ENCODE measurements at regions not wholly inside any gene's neighbourhood (a gene's known extent, or its start where the extent isn't known, plus 50 kb on each side); places are given as distances from the start of the nearest gene placed in this dataset.

DNA sequence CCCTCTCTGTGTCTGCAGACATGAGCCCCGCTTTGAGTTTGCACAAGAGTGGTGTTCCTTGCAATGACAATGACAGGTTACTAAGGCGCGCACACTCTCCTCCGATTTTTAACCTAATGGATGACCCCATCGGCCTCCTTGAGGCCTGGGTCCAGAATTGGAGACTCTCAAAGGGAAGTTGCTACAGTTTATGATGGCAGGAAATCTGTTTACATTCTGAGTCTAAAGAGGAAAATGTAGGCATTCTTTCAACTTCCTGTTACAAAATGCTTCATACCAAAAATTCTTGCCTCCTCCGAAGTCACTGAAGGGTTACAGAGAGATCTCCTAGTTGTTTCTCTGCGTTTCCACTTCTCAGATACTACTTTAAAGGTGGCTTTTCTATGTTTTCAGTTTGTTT is 225.3 kb upstream of the AGAP1 start:
- CTCF ChIA-PET: no interaction called here
- TF ChIP-seq, protein P1, sequence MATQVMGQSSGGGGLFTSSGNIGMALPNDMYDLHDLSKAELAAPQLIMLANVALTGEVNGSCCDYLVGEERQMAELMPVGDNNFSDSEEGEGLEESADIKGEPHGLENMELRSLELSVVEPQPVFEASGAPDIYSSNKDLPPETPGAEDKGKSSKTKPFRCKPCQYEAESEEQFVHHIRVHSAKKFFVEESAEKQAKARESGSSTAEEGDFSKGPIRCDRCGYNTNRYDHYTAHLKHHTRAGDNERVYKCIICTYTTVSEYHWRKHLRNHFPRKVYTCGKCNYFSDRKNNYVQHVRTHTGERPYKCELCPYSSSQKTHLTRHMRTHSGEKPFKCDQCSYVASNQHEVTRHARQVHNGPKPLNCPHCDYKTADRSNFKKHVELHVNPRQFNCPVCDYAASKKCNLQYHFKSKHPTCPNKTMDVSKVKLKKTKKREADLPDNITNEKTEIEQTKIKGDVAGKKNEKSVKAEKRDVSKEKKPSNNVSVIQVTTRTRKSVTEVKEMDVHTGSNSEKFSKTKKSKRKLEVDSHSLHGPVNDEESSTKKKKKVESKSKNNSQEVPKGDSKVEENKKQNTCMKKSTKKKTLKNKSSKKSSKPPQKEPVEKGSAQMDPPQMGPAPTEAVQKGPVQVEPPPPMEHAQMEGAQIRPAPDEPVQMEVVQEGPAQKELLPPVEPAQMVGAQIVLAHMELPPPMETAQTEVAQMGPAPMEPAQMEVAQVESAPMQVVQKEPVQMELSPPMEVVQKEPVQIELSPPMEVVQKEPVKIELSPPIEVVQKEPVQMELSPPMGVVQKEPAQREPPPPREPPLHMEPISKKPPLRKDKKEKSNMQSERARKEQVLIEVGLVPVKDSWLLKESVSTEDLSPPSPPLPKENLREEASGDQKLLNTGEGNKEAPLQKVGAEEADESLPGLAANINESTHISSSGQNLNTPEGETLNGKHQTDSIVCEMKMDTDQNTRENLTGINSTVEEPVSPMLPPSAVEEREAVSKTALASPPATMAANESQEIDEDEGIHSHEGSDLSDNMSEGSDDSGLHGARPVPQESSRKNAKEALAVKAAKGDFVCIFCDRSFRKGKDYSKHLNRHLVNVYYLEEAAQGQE (IDR thresholded peaks at IDR 0.05; ENCODE audit: insufficient read depth in 1 of 2, low read depth in 2 of 2, low read length in 1 of 2): no peak
- TF ChIP-seq POLR2AphosphoS5 (IDR thresholded peaks at IDR 0.05; ENCODE audit: low read depth, low read length) (no peak), SIN3A (IDR thresholded peaks at IDR 0.05; ENCODE audit: borderline replicate concordance, insufficient read depth, low read depth, low read length) (no peak), CTCF (IDR thresholded peaks at IDR 0.05) (no peak), TCF7L2 (IDR thresholded peaks at IDR 0.05; ENCODE audit: low read depth, low read length) (no peak)
- H3K4me1 ChIP-seq (ENCODE audit: control insufficient read depth, insufficient read depth, low read length): peaks cover 6% of the 10 kb centered on the region
- intact Hi-C loops (cut with micrococcal nuclease; ENCODE audit: unreplicated experiment): no loop called here
- in situ Hi-C loops (cut with HindIII; ENCODE audit: low pct_unique_long_range_greater_than_20kb, low sequenced_read_pairs): no loop called here
- POLR2A ChIA-PET: no interaction called here
- DNase-seq (ENCODE audit: low read depth, low spot score): no peak
- no peaks in the 10 kb centered on the region for H3K36me3 ChIP-seq (ENCODE audit: control insufficient read depth, insufficient read depth, low read length)
- no peak overlapping the region for H3K27ac ChIP-seq (ENCODE audit: low read length)
- H3K9me3 ChIP-seq (ENCODE audit: control insufficient read depth, insufficient read depth, low read depth, low read length): no peaks in the 10 kb centered on the region
- H3K4me3 ChIP-seq (ENCODE audit: low read depth in 2 of 2, low read length in 2 of 2): no peak overlapping the region
- ATAC-seq: no peak
- H3K27me3 ChIP-seq (ENCODE audit: control insufficient read depth, insufficient read depth, low read length): peaks cover 7% of the 10 kb centered on the region
- no TSS peak for BruUV-seq (replicated peaks)

- in situ Hi-C loops (cut with HindIII; ENCODE audit: low pct_unique_long_range_greater_than_20kb, low sequenced_read_pairs) (no loop called here), intact Hi-C loops (cut with micrococcal nuclease; ENCODE audit: unreplicated experiment) (no loop called here)
- no peaks in the 10 kb centered on the region for H3K9me3 ChIP-seq (ENCODE audit: control insufficient read depth, insufficient read depth, low read depth, low read length)
- H3K4me3 ChIP-seq (ENCODE audit: low read depth in 2 of 2, low read length in 2 of 2): no peak overlapping the region
- BruUV-seq (replicated peaks): no TSS peak
- DNase-seq (ENCODE audit: low read depth, low spot score) (no peak), ATAC-seq (no peak)
- no peak overlapping the region for H3K27ac ChIP-seq (ENCODE audit: low read length)
- CTCF ChIA-PET: interaction anchor here (0.6 kb wide), 1 partner anchor 9 kb away, joined by 3 read pairs; no protein-coding TSS in a partner anchor
- POLR2A ChIA-PET: no interaction called here
- H3K36me3 ChIP-seq (ENCODE audit: control insufficient read depth, insufficient read depth, low read length): no peaks in the 10 kb centered on the region
- H3K27me3 ChIP-seq (ENCODE audit: control insufficient read depth, insufficient read depth, low read length): peaks cover 10% of the 10 kb centered on the region
- TF ChIP-seq POLR2AphosphoS5 (IDR thresholded peaks at IDR 0.05; ENCODE audit: low read depth, low read length): no peak
- TF ChIP-seq, protein P1 (IDR thresholded peaks at IDR 0.05; ENCODE audit: insufficient read depth in 1 of 2, low read depth in 2 of 2, low read length in 1 of 2): no peak
- TF ChIP-seq SIN3A (IDR thresholded peaks at IDR 0.05; ENCODE audit: borderline replicate concordance, insufficient read depth, low read depth, low read length): no peak
- no peak for TF ChIP-seq CTCF (IDR thresholded peaks at IDR 0.05)
- TF ChIP-seq TCF7L2 (IDR thresholded peaks at IDR 0.05; ENCODE audit: low read depth, low read length): no peak
- no peaks in the 10 kb centered on the region for H3K4me1 ChIP-seq (ENCODE audit: control insufficient read depth, insufficient read depth, low read length)
These were observed 223.6 kb upstream of the AGAP1 start for GRCh38 chr2:235270291-235270690.
